Fibroblast of skin of left biceps (primary cell): ENCODE measurements at regions not wholly inside any gene's neighbourhood (a gene's known extent, or its start where the extent isn't known, plus 50 kb on each side); places are given as distances from the start of the nearest gene placed in this dataset.
"Not testable (repeated sequence)": the region's sequence is repeated elsewhere in the genome, so short reads cannot be mapped to it uniquely, and the experiment has no call there.

Experiments
- DNase-seq, 2 experiments: peaks; one replicate each; pipeline ENCODE4 v3.0.0-alpha.2; 2013; ENCODE audit warnings: low read depth in 2 of 2

- not testable (repeated sequence) for DNase-seq
Observed at GRCh38 chr2:16905325-16905724, 239.7 kb upstream of the CYRIA start.

GRCh38 chr2:16900405-16901025, 234.9 kb upstream of the CYRIA start:
- DNase-seq, result no peak

GRCh38 chr2:16899958-16900357, 234.3 kb upstream of the CYRIA start:
- no peak for DNase-seq

- no peak for DNase-seq
Observed at GRCh38 chr2:16890081-16890480, 224.4 kb upstream of the CYRIA start.

- no peak for DNase-seq
Observed at GRCh38 chr2:16885027-16885426, 219.4 kb upstream of the CYRIA start.

- DNase-seq, result no peak
Observed at GRCh38 chr2:16882706-16883105, 217.1 kb upstream of the CYRIA start.

- DNase-seq, result no peak
Observed at GRCh38 chr2:16881122-16881521, 215.5 kb upstream of the CYRIA start.

GRCh38 chr2:16871411-16871810, 205.8 kb upstream of the CYRIA start:
- DNase-seq, result no peak

GRCh38 chr2:16870491-16871076, 204.9 kb upstream of the CYRIA start:
- no peak for DNase-seq

- no peak for DNase-seq
Observed at GRCh38 chr2:16869711-16870110, 204.1 kb upstream of the CYRIA start.

- no peak for DNase-seq
Observed at GRCh38 chr2:16862471-16862870, 196.8 kb upstream of the CYRIA start.

GRCh38 chr2:16861530-16861929, 195.9 kb upstream of the CYRIA start:
- DNase-seq, result peak; percentile 5 to 9

GRCh38 chr2:16861111-16861510, 195.5 kb upstream of the CYRIA start:
- no peak for DNase-seq

- DNase-seq, result no peak
Observed at GRCh38 chr2:16860627-16861026, 195.0 kb upstream of the CYRIA start.

GRCh38 chr2:16855183-16855582, 189.5 kb upstream of the CYRIA start:
- DNase-seq, result no peak

- DNase-seq, result no peak
Observed at GRCh38 chr2:16853088-16853487, 187.5 kb upstream of the CYRIA start.

- DNase-seq, result no peak
Observed at GRCh38 chr2:16852651-16853050, 187.0 kb upstream of the CYRIA start.

- DNase-seq, result no peak
Observed at GRCh38 chr2:16851126-16851525, 185.5 kb upstream of the CYRIA start.

GRCh38 chr2:16840496-16841172, 175.0 kb upstream of the CYRIA start:
- DNase-seq, result no peak

- DNase-seq, result no peak
Observed at GRCh38 chr2:16832910-16833309, 167.3 kb upstream of the CYRIA start.

- no peak for DNase-seq
Observed at GRCh38 chr2:16828828-16829160, 163.2 kb upstream of the CYRIA start.

GRCh38 chr2:16828044-16828827, 162.6 kb upstream of the CYRIA start:
- no peak for DNase-seq

GRCh38 chr2:16824472-16824871, 158.8 kb upstream of the CYRIA start:
- DNase-seq, result no peak
